Uterus (tissue), 3 donors: ENCODE measurements at regions not wholly inside any gene's neighbourhood (a gene's known extent, or its start where the extent isn't known, plus 50 kb on each side); places are given as distances from the start of the nearest gene placed in this dataset.
"Not testable (repeated sequence)": the region's sequence is repeated elsewhere in the genome, so short reads cannot be mapped to it uniquely, and the experiment has no call there.

Experiments
- DNase-seq, 2 donors: peaks; one replicate each; pipeline ENCODE4 v3.0.0-alpha.2; 2019 to 2020
- H3K27ac ChIP-seq, 2 donors: fragments of 200-600 bp; sonication (generic); 1 replicate in 1 of 2; 2 replicates in 1 of 2; pipeline ENCODE4 v1.5.1; 2016 to 2018
- H3K27me3 ChIP-seq, 2 donors: fragments of 200-600 bp; sonication (generic); one replicate each; pipeline ENCODE4 v1.5.1; 2018 to 2019; ENCODE audit warnings: control low read depth in 1 of 2
- H3K36me3 ChIP-seq, 2 donors: fragments of 200-600 bp; sonication (generic); one replicate each; pipeline ENCODE4 v1.5.1; 2019; ENCODE audit warnings: control low read depth in 1 of 2
- H3K4me1 ChIP-seq, 2 donors: fragments of 200-600 bp; sonication (generic); one replicate each; pipeline ENCODE4 v1.5.1; 2018 to 2019; ENCODE audit warnings: control low read depth in 1 of 2
- H3K4me3 ChIP-seq, 2 donors: fragments of 200-600 bp; sonication (generic); 1 replicate in 1 of 2; 2 replicates in 1 of 2; pipeline ENCODE4 v1.5.1; 2018 to 2019; ENCODE audit warnings: mild to moderate bottlenecking in 1 of 2
- H3K9me3 ChIP-seq, 2 donors: fragments of 200-600 bp; sonication (generic); one replicate each; pipeline ENCODE4 v1.5.1; 2019; ENCODE audit warnings: control low read depth in 1 of 2
- CTCF ChIP-seq, 4 experiments: fragments of 200-600 bp in 2 of 4; fragments of 450-650 bp in 2 of 4; sonication (generic) in 2 of 4; IDR thresholded peaks; one replicate each; pipeline ENCODE4 v1.5.1; 2016 to 2019; ENCODE audit warnings: antibody characterized with exemption in 4 of 4, mild to moderate bottlenecking in 2 of 4, moderate library complexity in 1 of 4
- POLR2A ChIP-seq, 2 donors: fragments of 450-650 bp; IDR thresholded peaks; one replicate each; pipeline ENCODE4 v1.6.1; 2016; ENCODE audit warnings: antibody characterized with exemption in 2 of 2, mild to moderate bottlenecking in 1 of 2, moderate library complexity in 1 of 2
- intact Hi-C: fragments of 100-400 bp; cut with DNase I; formaldehyde crosslinking; loops from one replicate; pipeline ENCODE4 v1.15.1; 2023; ENCODE audit warnings: low total_unique reads
- donor health status: DM: yes; HTN: yes; CAD: no.

- Histone ChIP-seq H3K27me3 (no peaks in the 10 kb centered on the region), H3K27ac (no peak overlapping the region), H3K9me3 (no peaks in the 10 kb centered on the region), H3K36me3 (no peaks in the 10 kb centered on the region), H3K4me3 (no peak overlapping the region), H3K4me1 (no peaks in the 10 kb centered on the region)
- TF ChIP-seq POLR2A (IDR thresholded peaks at IDR 0.05) = no peak
- TF ChIP-seq CTCF (IDR thresholded peaks at IDR 0.05) = no peak
- no peak for DNase-seq
- intact Hi-C loops = no loop called here
These were observed 185.2 kb downstream of the TBC1D2B start for GRCh38 chr15:77892335-77892734.

- H3K9me3 ChIP-seq, intact Hi-C loops, DNase-seq, H3K4me3 ChIP-seq, H3K27ac ChIP-seq, H3K4me1 ChIP-seq, H3K27me3 ChIP-seq, H3K36me3 ChIP-seq: not testable (repeated sequence)
These were observed 185.6 kb downstream of the TBC1D2B start for GRCh38 chr15:77891862-77892261.

GRCh38 chr15:77890911-77891801, 186.4 kb downstream of the TBC1D2B start:
- intact Hi-C loops, H3K4me1 ChIP-seq, DNase-seq, H3K4me3 ChIP-seq, H3K27me3 ChIP-seq, H3K36me3 ChIP-seq, H3K9me3 ChIP-seq: not testable (repeated sequence)
- H3K27ac ChIP-seq = peak overlapping the region in 1 of 2 donors; percentile 15

- H3K4me3 ChIP-seq, H3K36me3 ChIP-seq, H3K27me3 ChIP-seq, intact Hi-C loops, H3K4me1 ChIP-seq, DNase-seq, H3K9me3 ChIP-seq: not testable (repeated sequence)
- H3K27ac ChIP-seq = peak overlapping the region in 1 of 2 donors; percentile 36
These were observed 187.4 kb downstream of the TBC1D2B start for GRCh38 chr15:77889828-77890725.

DNA sequence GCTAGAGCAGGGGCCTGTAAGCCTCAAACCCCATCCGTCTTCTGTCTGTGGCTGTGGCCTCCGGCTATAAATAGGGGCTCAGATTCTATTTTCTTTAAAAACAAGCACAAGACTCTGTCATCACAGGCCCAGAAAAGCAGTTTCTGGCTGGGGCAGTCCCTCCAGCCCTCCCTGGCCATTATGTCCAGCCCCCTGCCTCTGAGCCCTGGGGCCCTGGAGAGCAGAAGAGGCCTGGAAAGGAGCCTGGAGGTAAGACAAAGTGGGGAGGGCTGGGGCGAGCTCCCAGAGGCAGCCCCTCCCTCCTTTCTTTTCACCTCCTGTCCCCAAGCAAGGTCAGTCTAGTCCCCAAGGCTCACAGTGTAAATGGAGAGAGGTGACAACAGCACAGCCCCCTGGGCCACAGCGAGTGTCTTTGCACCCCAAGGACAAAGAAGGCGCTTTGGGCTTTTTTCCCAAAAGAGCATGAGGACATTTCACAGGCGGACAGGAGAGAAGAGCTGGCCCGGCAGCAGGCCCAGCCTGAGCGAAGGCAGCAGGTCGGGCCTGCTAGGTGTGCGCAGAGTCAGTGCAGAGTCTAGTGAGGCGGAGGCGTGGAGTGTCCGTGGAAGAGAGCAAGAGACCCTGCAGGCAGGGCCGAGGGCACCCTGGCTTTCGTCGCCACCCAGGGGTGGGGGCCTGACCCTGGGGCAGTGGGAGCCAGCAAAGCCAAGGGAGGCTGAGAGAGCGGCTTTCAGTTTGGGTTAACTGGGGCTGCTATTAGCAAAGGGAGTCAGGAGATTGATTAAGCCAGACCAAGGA, 188.3 kb downstream of the TBC1D2B start:
- Histone ChIP-seq H3K27me3 (no peaks in the 10 kb centered on the region), H3K4me1 (no peaks in the 10 kb centered on the region), H3K27ac (peak overlapping the region in 1 of 2 donors; percentile 36), H3K36me3 (no peaks in the 10 kb centered on the region), H3K9me3 (no peaks in the 10 kb centered on the region), H3K4me3 (no peak overlapping the region)
- TF ChIP-seq CTCF (IDR thresholded peaks at IDR 0.05) (no peak), POLR2A (IDR thresholded peaks at IDR 0.05) (no peak)
- DNase-seq = no peak
- intact Hi-C loops = no loop called here

- intact Hi-C loops, H3K9me3 ChIP-seq, H3K36me3 ChIP-seq, H3K4me3 ChIP-seq, H3K4me1 ChIP-seq, H3K27me3 ChIP-seq: not testable (repeated sequence)
- peak in 1 of 2 donors; percentile 33 for DNase-seq
- peak overlapping the region in 1 of 2 donors; percentile 42 for H3K27ac ChIP-seq
These were observed 189.7 kb downstream of the TBC1D2B start for GRCh38 chr15:77887563-77888429.
